Esophagus muscularis mucosa (tissue), 4 donors: ENCODE measurements at regions not wholly inside any gene's neighbourhood (a gene's known extent, or its start where the extent isn't known, plus 50 kb on each side); places are given as distances from the start of the nearest gene placed in this dataset.

ENCODE experiments used
- EP300 ChIP-seq: sonication (generic); formaldehyde crosslinking; IDR thresholded peaks from one replicate; pipeline ENCODE4 v1.6.1; 2017; ENCODE audit warnings: antibody characterized with exemption
- POLR2A ChIP-seq: fragments of 450-650 bp; IDR thresholded peaks from one replicate; pipeline ENCODE4 v1.6.1; 2017; ENCODE audit warnings: antibody characterized with exemption, moderate library complexity, mild to moderate bottlenecking, low read depth
- POLR2AphosphoS5 ChIP-seq, 2 donors: sonication (generic); formaldehyde crosslinking; IDR thresholded peaks; one replicate each; pipeline ENCODE4 v1.6.1; 2017; ENCODE audit warnings: antibody characterized with exemption in 2 of 2
- TF ChIP-seq, protein P1 (sequence below), 3 experiments: fragments of 200-600 bp in 2 of 3; fragments of 450-650 bp in 1 of 3; sonication (generic) in 2 of 3; IDR thresholded peaks; one replicate each; pipeline ENCODE4 v1.5.1; 2017 to 2019; ENCODE audit warnings: antibody characterized with exemption in 3 of 3, mild to moderate bottlenecking in 2 of 3, moderate library complexity in 1 of 3

DNA sequence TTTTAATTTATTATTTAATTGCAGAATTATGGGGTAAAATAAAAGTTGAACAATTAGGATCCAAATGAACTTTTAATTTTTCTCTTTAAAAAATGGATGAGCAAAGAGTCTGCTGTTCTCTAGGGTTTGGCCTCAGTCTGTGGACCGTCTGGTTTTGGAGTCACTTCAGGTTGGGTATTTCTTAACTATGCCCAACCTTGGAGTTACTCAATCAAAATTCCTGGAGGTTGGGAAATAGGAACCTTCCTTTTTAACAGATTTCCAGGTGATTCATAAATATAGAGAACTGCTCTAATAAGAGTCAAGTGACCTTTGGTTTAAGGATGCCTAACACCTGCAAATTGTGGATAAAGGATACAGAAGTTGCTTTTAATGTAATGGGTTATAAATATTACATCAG lies 241.5 kb upstream of the GCFC2 start:
- TF ChIP-seq, protein P1, sequence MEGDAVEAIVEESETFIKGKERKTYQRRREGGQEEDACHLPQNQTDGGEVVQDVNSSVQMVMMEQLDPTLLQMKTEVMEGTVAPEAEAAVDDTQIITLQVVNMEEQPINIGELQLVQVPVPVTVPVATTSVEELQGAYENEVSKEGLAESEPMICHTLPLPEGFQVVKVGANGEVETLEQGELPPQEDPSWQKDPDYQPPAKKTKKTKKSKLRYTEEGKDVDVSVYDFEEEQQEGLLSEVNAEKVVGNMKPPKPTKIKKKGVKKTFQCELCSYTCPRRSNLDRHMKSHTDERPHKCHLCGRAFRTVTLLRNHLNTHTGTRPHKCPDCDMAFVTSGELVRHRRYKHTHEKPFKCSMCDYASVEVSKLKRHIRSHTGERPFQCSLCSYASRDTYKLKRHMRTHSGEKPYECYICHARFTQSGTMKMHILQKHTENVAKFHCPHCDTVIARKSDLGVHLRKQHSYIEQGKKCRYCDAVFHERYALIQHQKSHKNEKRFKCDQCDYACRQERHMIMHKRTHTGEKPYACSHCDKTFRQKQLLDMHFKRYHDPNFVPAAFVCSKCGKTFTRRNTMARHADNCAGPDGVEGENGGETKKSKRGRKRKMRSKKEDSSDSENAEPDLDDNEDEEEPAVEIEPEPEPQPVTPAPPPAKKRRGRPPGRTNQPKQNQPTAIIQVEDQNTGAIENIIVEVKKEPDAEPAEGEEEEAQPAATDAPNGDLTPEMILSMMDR (IDR thresholded peaks at IDR 0.05) = no peak
- TF ChIP-seq POLR2AphosphoS5 (IDR thresholded peaks at IDR 0.05) = no peak
- no peak for TF ChIP-seq EP300
- no peak for TF ChIP-seq POLR2A
